Endothelial cell of umbilical vein (primary cell): ENCODE measurements at regions not wholly inside any gene's neighbourhood (a gene's known extent, or its start where the extent isn't known, plus 50 kb on each side); places are given as distances from the start of the nearest gene placed in this dataset.

Source experiments
- BruUV-seq: library from RNA; stranded (reverse); fragments of 400-500 nt; replicated peaks from 2 replicates; lab custom pipeline; 2021; lab: Mats Ljungman, UMichigan
- CTCF ChIA-PET: fragments of 300-600, 350-600 bp; sonication (Branson Sonifier 250); formaldehyde crosslinking; loops from one replicate; lab custom pipeline; 2021; ENCODE audit warnings: antibody characterized with exemption, inconsistent platforms; lab: Charles Lee
- POLR2A ChIA-PET: fragments of 300-600, 350-600 bp; sonication (Branson Sonifier 250); formaldehyde crosslinking; loops from one replicate; lab custom pipeline; 2021; ENCODE audit warnings: antibody characterized with exemption, inconsistent platforms; lab: Charles Lee
- DNase-seq: peaks from one replicate; pipeline ENCODE4 v3.0.0-alpha.2; 2011; ENCODE audit warnings: low read depth, low spot score
- FAIRE-seq: peaks from 2 replicates; lab custom pipeline; 2011; peaks lifted over from hg19 to GRCh38; lab: Jason Lieb, UNC
- H2AFZ ChIP-seq: 2 replicates; pipeline ENCODE4 v1.6.0; 2012; ENCODE audit warnings: low read depth, low read length, control low read depth, inconsistent platforms
- H3K27ac ChIP-seq: 2 replicates; pipeline ENCODE4 v1.5.1; 2011; ENCODE audit warnings: low read depth, mild to moderate bottlenecking, control low read depth, low read length, moderate library complexity; ENCODE audit not compliant: insufficient read depth
- H3K27me3 ChIP-seq, 2 experiments: 2 replicates each; pipeline versions ENCODE4 v1.6.0 to v1.6.1; 2011; ENCODE audit warnings: low read length in 2 of 2, mixed read lengths in 1 of 2; ENCODE audit not compliant: control insufficient read depth in 2 of 2, insufficient read depth in 2 of 2
- H3K36me3 ChIP-seq, 2 experiments: 2 replicates in 1 of 2; 3 replicates in 1 of 2; pipeline ENCODE4 v1.5.1; 2011; ENCODE audit warnings: low read length in 2 of 2, mild to moderate bottlenecking in 1 of 2, moderate library complexity in 1 of 2; ENCODE audit not compliant: control insufficient read depth in 2 of 2, insufficient read depth in 2 of 2; ENCODE audit errors: extremely low read depth in 1 of 2
- H3K4me1 ChIP-seq: 3 replicates; pipeline ENCODE4 v1.5.1; 2011; ENCODE audit warnings: mild to moderate bottlenecking, low read length; ENCODE audit not compliant: control insufficient read depth, insufficient read depth; ENCODE audit errors: extremely low read depth
- H3K4me2 ChIP-seq: 2 replicates; pipeline ENCODE4 v1.6.1; 2011; ENCODE audit warnings: low read length, control low read depth, mixed read lengths; ENCODE audit not compliant: insufficient read depth
- H3K4me3 ChIP-seq, 3 experiments: fragments of 200-600 bp in 1 of 3; sonication (generic), shearing (Covaris generic) in 1 of 3; replicated peaks in 1 of 3; 2 replicates each; pipeline ENCODE4 v1.5.1; 2011 to 2016; ENCODE audit warnings: control low read depth in 3 of 3, low read length in 3 of 3, mild to moderate bottlenecking in 2 of 3, inconsistent platforms in 1 of 3, low read depth in 1 of 3, moderate library complexity in 1 of 3; ENCODE audit not compliant: insufficient read depth in 1 of 3
- H3K79me2 ChIP-seq: 2 replicates; pipeline ENCODE4 v1.6.0; 2012; ENCODE audit warnings: low read length, inconsistent platforms; ENCODE audit not compliant: control insufficient read depth, insufficient read depth
- H3K9ac ChIP-seq: replicated peaks from 2 replicates; pipeline ENCODE3; 2011; ENCODE audit warnings: low read length, control low read depth; ENCODE audit not compliant: insufficient read depth; ENCODE audit errors: extremely low read depth
- H3K9me1 ChIP-seq: replicated peaks from 3 replicates; pipeline ENCODE4 v1.6.0; 2011; ENCODE audit warnings: mild to moderate bottlenecking, low read length; ENCODE audit not compliant: control insufficient read depth, insufficient read depth; ENCODE audit errors: extremely low read depth
- H3K9me3 ChIP-seq: replicated peaks from 2 replicates; pipeline ENCODE4 v1.5.1; 2012; ENCODE audit warnings: low read length, inconsistent platforms; ENCODE audit not compliant: control insufficient read depth, insufficient read depth
- H4K20me1 ChIP-seq: replicated peaks from 2 replicates; pipeline ENCODE3; 2011; ENCODE audit warnings: mild to moderate bottlenecking, low read length; ENCODE audit not compliant: control insufficient read depth, insufficient read depth; ENCODE audit errors: extremely low read depth
- CTCF ChIP-seq, 2 donors: IDR thresholded peaks; 1 replicate in 1 of 2; 2 replicates in 1 of 2; pipeline ENCODE4 v1.5.1; 2011; ENCODE audit warnings: low read length in 2 of 2, mild to moderate bottlenecking in 2 of 2, moderate library complexity in 2 of 2, control low read depth in 1 of 2, inconsistent platforms in 1 of 2, low read depth in 1 of 2; ENCODE audit not compliant: insufficient read depth in 1 of 2; ENCODE audit errors: extremely low read depth in 1 of 2
- EZH2 ChIP-seq: IDR thresholded peaks from 2 replicates; pipeline ENCODE4 v1.6.1; 2012; ENCODE audit warnings: borderline replicate concordance, low read depth, mild to moderate bottlenecking, moderate library complexity, low read length, inconsistent platforms; ENCODE audit not compliant: severe bottlenecking
- FOS ChIP-seq: IDR thresholded peaks from 2 replicates; pipeline ENCODE4 v1.6.1; 2011; ENCODE audit warnings: mild to moderate bottlenecking, low read length, moderate library complexity, borderline replicate concordance; ENCODE audit not compliant: insufficient read depth
- GATA2 ChIP-seq: IDR thresholded peaks from 2 replicates; pipeline ENCODE4 v1.7.0; 2011; ENCODE audit warnings: low read depth, mild to moderate bottlenecking, moderate library complexity, mixed read lengths, low read length; ENCODE audit not compliant: insufficient read length, insufficient read depth
- JUN ChIP-seq: IDR thresholded peaks from 2 replicates; pipeline ENCODE4 v1.6.1; 2011; ENCODE audit warnings: borderline replicate concordance, low read depth; ENCODE audit not compliant: insufficient read length, insufficient read depth
- MAX ChIP-seq: IDR thresholded peaks from 2 replicates; pipeline ENCODE4 v1.6.1; 2011; ENCODE audit not compliant: insufficient read depth, insufficient read length
- MYC ChIP-seq: IDR thresholded peaks from one replicate; pipeline ENCODE4 v1.6.1; 2011; ENCODE audit warnings: mild to moderate bottlenecking, low read depth, low read length
- POLR2A ChIP-seq: IDR thresholded peaks from 2 replicates; pipeline ENCODE4 v1.6.1; 2012; ENCODE audit warnings: low read depth, mild to moderate bottlenecking, control low read depth, low read length
- POLR2AphosphoS5 ChIP-seq: IDR thresholded peaks from 2 replicates; pipeline ENCODE4 v1.6.1; 2012; ENCODE audit warnings: low read depth, mild to moderate bottlenecking, control low read depth, low read length, moderate library complexity; ENCODE audit not compliant: insufficient read depth
- dilution Hi-C: fragments of 300-500 bp; cut with MboI; formaldehyde crosslinking; loops from one replicate; pipeline ENCODE4 v1.15.0; 2019; ENCODE audit warnings: low sequenced_read_pairs; ENCODE audit not compliant: extremely low pct_ligation_motif_present
- intact Hi-C: fragments of 100-400 bp; cut with micrococcal nuclease; formaldehyde crosslinking; loops from one replicate; pipeline ENCODE4 v1.10.0; 2022

- FAIRE-seq, result no peak
- Histone ChIP-seq H3K27me3 (no peaks in the 10 kb centered on the region), H3K4me1 (no peaks in the 10 kb centered on the region), H3K9me1 (no peaks in the 10 kb centered on the region), H3K4me2 (no peak overlapping the region), H2AFZ (no peak overlapping the region), H3K36me3 (no peaks in the 10 kb centered on the region), H3K27ac (no peak overlapping the region), H3K4me3 (no peak overlapping the region), H3K9ac (no peak overlapping the region), H4K20me1 (no peaks in the 10 kb centered on the region), H3K9me3 (no peaks in the 10 kb centered on the region), H3K79me2 (no peaks in the 10 kb centered on the region)
- POLR2A ChIA-PET, result no interaction called here
- dilution Hi-C loops (no loop called here), intact Hi-C loops (no loop called here)
- CTCF ChIA-PET, result interaction anchor here (1.3 kb wide), 1 partner anchor 40 kb away, joined by 4 read pairs; no protein-coding TSS in a partner anchor
- TF ChIP-seq MAX (no peak), POLR2AphosphoS5 (no peak), GATA2 (no peak), CTCF (IDR thresholded peaks at IDR 0.05; ENCODE audit: extremely low read depth in 1 of 2, insufficient read depth in 1 of 2, low read depth in 1 of 2, low read length in 2 of 2) (no peak), MYC (no peak), EZH2 (no peak), FOS (no peak), POLR2A (no peak), JUN (no peak)
- DNase-seq, result no peak
- no TSS peak for BruUV-seq
These were observed 57.8 kb upstream of the PNRC1 start for GRCh38 chr6:89022798-89023197.
